ENCODE measurements at regions not wholly inside any gene's neighbourhood (a gene's known extent, or its start where the extent isn't known, plus 50 kb on each side); places are given as distances from the start of the nearest gene placed in this dataset.

GRCh38 chr1:166703726-166704462 is 135.4 kb upstream of the POGK start:
- Histone ChIP-seq H3K27ac (no peak overlapping the region), H3K4me1 (no peaks in the 10 kb centered on the region), H3K4me3 (no peak overlapping the region), H3K9me3 (no peaks in the 10 kb centered on the region), H3K36me3 (no peaks in the 10 kb centered on the region), H3K27me3 (no peaks in the 10 kb centered on the region)
- no peak for TF ChIP-seq CTCF (IDR thresholded peaks at IDR 0.05)
- TF ChIP-seq POLR2A (IDR thresholded peaks at IDR 0.05) = no peak
- DNase-seq = no peak

- H3K4me3 ChIP-seq = no peak overlapping the region
- H3K9me3 ChIP-seq = no peaks in the 10 kb centered on the region
- TF ChIP-seq CTCF (IDR thresholded peaks at IDR 0.05) (no peak), POLR2A (IDR thresholded peaks at IDR 0.05) (no peak)
- no peaks in the 10 kb centered on the region for H3K4me1 ChIP-seq
- no peak for DNase-seq
- H3K36me3 ChIP-seq = no peaks in the 10 kb centered on the region
- no peak overlapping the region for H3K27ac ChIP-seq
- no peaks in the 10 kb centered on the region for H3K27me3 ChIP-seq
Measured at GRCh38 chr1:166705376-166706289, 133.6 kb upstream of the POGK start.

- TF ChIP-seq CTCF (IDR thresholded peaks at IDR 0.05) = no peak
- no peak for TF ChIP-seq POLR2A (IDR thresholded peaks at IDR 0.05)
Measured at GRCh38 chr1:166716620-166717019, 122.7 kb upstream of the POGK start.

GRCh38 chr1:166721145-166721544 is 118.1 kb upstream of the POGK start:
- H3K36me3 ChIP-seq = no peaks in the 10 kb centered on the region
- no peak for DNase-seq
- H3K27ac ChIP-seq = no peak overlapping the region
- no peaks in the 10 kb centered on the region for H3K9me3 ChIP-seq
- no peak overlapping the region for H3K4me3 ChIP-seq
- H3K4me1 ChIP-seq = no peaks in the 10 kb centered on the region
- TF ChIP-seq POLR2A (IDR thresholded peaks at IDR 0.05) = no peak
- TF ChIP-seq CTCF (IDR thresholded peaks at IDR 0.05) = no peak
- H3K27me3 ChIP-seq = no peaks in the 10 kb centered on the region

More at GRCh38 chr1:166716620-166717019, 122.7 kb upstream of the POGK start:
- Histone ChIP-seq H3K9me3 (no peaks in the 10 kb centered on the region), H3K4me1 (no peaks in the 10 kb centered on the region), H3K27me3 (no peaks in the 10 kb centered on the region), H3K4me3 (no peak overlapping the region), H3K27ac (no peak overlapping the region), H3K36me3 (no peaks in the 10 kb centered on the region)
- DNase-seq = no peak

GRCh38 chr1:166730299-166730888 is 108.9 kb upstream of the POGK start:
- DNase-seq = no peak
- no peaks in the 10 kb centered on the region for H3K9me3 ChIP-seq
- H3K4me3 ChIP-seq = no peak overlapping the region

More at GRCh38 chr1:166730299-166730888, 108.9 kb upstream of the POGK start:
- H3K36me3 ChIP-seq = no peaks in the 10 kb centered on the region
- H3K27ac ChIP-seq = no peak overlapping the region
- H3K27me3 ChIP-seq = no peaks in the 10 kb centered on the region
- H3K4me1 ChIP-seq = no peaks in the 10 kb centered on the region
- TF ChIP-seq CTCF (IDR thresholded peaks at IDR 0.05) = no peak
- no peak for TF ChIP-seq POLR2A (IDR thresholded peaks at IDR 0.05)

Data from Peyer's patch (tissue), 4 donors.